ENCODE measurements at regions not wholly inside any gene's neighbourhood (a gene's known extent, or its start where the extent isn't known, plus 50 kb on each side); places are given as distances from the start of the nearest gene placed in this dataset.

GRCh38 chr13:106381091-106381490 lies 154.4 kb downstream of the EFNB2 start:
- DNase-seq: no peak

- DNase-seq: no peak
Observed at GRCh38 chr13:106377931-106378662, 157.4 kb downstream of the EFNB2 start.

DNA sequence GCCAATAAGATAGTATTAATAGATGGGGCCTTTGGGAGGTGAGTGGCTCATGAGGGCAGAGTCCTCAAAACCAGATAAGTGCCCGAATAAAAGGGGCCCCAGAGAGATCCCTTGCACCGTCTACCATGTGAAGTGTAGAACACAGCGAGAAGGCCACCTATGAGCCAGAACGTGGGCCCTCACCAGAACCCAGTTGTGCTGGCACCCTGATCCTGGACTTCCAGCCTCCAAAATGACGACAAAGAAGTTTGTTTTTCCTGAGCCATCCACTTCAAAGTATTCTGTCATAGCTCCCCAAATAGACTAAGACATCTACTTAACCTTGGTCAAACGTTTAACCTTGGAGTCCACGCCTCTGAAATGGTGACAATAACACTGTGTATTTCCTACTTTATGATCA lies 158.1 kb downstream of the EFNB2 start:
- no peak for DNase-seq

DNA sequence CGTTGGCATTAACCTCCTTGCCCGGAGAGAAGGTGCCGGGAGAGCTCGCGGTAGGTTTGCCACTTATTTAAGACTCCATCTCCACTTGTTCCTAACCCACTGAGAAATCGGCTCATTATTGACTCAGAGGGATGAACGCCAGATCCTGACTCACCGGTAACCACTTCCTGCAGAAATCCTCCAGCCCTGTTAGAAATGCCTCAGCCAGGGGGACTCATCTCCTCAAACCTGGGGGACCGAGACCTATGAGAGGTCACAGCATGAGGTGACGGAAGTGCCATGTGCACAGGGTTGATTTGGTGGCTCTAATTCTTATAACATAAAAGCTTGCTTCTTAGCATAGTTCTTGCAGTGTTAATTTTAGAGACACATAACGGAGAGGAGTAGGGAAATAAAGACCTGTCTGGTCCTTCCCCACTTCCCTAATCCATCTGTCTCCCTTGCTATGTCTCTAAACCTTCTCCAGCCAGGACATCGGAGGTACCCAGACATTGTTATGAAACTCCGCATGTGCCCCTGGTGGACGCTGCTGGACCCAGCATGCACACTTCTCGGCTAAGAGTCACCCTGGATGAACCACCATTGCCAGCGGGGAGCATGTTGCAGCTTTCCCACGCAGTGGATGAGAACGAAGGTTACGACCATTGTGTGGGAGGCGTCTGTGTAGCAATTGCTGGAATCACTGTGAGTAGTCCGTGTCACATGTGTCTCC lies 158.9 kb downstream of the EFNB2 start:
- peak; percentile 13 for DNase-seq

- DNase-seq: no peak
Observed at GRCh38 chr13:106375085-106375484, 160.4 kb downstream of the EFNB2 start.

DNA sequence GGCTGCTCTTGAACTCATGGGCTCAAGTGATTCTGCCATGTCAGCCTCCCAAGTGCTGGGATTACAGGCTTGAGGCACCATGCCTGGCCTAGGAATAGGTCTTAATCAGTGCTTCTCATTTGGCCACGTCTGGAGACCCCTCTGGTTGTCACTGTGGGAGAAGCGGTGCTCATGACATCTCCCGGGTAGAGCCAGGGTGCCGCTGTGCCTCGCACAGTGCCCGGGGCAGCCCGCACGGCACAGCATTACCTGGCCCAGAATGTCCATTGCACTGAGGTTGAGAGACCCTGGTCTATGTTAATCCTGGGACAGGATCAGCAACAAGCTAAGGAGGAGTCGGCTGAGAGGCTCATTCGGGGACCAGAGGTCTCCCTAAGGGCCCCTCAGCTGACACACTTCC lies 160.8 kb downstream of the EFNB2 start:
- no peak for DNase-seq

GRCh38 chr13:106373989-106374572 lies 161.4 kb downstream of the EFNB2 start:
- peak; percentile 60 for DNase-seq

DNA sequence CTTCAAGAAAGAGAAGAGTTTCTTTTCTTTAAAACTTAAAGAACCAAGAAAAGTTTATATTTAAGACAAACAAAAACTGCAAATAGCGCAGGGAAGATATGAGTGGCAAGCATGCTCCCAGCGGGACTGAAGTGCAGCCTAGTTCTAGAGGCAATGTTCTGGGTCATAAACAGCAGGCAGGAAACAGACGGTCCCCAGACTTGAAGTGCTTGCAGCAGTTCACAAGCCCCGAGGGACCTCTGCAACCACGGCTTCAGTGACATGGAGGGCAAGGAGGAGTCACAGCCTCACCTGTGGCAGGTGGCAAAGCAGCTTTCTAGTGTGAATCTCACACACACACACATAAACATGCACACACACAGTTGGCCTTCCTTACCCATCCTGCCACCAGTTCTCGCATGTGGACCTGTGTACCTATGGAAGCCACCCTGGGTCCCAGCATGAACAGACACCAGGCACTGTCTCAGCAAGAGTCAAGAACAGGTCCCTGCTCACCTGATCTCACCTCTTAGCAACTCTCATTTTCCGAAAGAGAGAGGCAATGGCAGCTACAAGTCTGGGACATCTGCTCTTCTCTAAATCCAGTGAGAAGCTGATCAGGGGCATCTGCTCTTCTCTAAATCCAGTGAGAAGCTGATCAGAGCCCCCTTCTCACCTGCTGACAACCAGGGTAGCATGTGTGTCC lies 162.0 kb downstream of the EFNB2 start:
- DNase-seq: no peak

DNA sequence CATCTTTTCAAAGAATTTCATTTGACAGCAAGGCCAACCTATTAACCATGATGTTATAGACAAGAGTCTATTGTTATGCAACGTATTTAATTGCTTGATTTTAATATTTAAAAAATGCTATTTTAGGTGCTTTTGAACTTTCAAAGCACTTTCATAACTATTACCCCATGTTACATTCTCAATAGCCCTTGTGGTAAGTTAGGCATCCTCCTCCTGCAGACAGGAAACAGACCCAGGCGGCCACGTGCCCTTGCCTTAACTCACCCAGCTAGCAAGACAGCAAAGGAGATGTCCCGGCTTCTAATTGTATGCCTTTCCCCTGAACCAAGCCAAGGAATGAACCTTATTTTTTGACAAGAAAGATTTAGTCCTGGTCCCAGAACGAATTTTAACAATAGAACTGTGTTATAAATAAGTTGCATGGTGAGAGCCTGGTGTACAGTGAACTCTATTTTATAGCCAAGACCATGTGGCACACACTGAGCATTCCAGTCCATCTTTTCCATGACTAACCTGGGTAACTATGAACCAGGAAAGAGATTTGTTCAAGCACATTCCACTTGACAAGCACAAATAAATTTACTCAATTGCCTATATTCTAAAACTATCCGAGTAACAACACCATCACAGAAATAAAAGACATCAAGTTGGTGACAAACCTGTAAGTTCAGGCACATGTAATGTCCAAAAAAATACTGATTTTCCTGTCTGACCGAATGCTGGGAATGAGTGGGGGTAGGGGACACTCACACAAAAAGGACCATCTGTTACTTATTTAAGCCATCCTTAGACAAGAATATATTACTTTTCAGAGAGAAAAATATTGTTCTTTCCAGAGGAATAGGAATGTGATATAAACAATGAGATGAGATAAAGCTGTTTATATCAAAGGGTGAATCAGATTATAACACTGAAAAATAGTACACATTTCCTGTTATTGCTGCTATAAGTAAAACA lies 163.0 kb downstream of the EFNB2 start:
- peak; percentile 59 for DNase-seq

DNA sequence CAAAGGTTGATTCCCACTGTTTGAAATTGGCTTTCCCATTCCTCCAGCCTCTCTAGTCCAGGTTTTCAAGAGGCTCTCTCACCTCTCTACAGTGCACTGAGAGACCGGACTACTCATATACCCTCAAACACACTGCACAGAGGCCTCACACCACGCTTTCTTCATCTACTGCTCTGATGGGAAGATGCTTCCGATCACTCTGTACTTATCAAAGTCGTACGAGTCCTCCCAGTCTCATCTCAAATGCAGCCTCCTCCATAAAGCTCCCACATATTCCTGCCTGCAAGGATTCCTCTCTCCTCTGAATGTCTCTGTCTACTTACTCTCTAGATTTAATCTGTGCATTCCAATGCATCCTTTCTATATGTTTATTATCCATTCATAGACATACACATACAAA lies 164.4 kb downstream of the EFNB2 start:
- no peak for DNase-seq

DNA sequence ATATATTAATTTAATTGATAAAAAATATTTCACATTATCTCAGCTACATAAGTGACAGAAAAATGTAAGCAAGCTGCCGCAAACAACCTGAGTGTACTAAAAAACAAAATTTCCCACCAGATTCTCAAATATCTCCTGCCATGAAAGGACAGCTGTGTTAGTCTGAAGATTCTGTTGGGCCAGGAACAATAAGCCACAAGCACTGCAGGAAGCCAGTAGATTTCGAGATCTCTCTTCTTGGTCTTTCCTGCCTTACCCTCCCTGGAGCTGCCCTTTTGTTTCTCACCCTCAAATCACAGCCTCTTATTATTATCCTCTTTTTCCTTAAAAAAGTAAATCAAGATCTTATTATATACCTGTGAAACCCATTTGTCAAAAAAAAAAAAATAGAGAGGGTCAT lies 165.6 kb downstream of the EFNB2 start:
- no peak for DNase-seq

DNA sequence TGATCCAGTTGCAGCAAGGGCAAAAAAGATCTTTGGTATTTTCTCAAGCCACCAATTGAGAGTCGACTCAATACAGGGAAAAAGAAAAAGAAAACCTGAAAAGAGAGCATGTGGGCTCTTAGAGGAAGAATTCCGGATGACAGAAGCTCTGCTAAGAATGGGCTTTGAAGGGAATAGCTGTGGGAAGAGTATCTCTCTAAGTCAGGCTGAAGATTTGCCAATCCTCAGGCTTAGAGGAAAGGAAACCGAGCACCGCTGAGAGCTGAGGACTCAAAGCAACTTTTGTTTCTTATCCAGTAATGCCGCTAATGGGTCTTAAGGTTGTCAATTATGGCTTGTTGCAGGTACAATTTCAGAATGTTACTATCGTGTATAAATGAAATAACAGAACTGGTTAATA lies 166.4 kb downstream of the EFNB2 start:
- no peak for DNase-seq

DNA sequence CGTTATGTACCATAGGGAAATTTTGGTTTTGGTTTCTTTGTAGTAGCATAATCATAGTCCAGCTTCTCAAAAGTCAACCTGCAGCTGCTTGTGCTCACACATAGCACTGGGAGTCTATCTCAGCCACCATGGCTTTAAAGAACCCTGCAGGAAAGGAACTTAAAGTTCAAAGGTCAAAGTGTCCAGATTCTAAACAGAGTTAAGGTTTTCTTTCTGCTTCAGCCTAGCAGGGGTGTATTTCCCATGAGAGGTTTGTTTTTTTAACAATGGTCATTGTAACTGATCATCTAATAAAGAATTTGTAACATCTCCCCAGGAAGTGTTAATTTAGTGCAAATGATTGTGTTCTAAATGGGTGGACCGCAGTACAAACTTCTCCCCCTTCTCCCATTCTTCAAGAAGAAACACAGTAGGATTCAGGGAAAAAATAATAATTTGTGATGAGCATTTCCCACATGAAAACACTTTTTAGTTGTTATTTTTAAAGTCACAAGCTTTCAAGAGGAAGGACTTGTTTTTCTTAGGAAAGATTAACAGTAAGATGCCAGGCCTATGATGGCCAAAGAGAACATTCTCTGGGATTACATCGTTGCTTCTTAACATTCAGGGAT lies 168.0 kb downstream of the EFNB2 start:
- DNase-seq: no peak

DNA sequence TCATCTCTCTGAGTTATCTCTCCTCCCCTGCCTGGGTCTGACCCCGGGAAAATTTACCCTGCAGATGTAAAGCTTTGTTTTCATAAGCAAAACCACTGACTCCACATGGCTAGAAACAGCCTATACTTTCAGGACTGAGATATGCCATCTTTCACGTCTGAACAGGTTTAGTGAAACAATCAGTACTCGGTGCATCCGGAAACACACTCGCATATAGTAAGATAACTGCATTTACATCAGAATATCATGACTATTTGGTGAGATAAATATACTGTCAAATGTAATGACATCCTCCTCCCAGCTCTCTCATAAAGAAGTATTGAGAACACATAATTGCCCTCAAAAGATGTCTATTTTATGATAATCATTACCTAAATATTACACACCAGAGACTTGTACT lies 172.8 kb downstream of the EFNB2 start:
- no peak for DNase-seq

DNA sequence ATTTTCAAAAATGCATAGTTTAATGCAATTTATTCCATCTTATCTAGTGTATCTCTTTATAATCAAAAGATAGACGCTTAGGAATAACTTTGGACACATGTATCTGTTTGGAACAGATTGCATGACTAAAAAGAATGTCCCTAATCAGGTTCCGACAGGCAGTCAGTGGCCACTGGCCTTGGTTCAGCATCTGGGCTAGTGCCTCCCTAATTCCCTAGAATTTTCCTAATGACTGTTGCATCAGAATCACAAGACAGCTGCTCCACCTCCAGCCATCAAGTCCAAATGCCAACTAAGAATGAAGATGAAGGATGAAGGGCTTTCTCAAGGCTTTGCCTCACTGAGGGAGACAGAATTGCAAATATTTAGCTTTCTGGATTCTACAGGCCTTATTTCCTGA lies 173.8 kb downstream of the EFNB2 start:
- no peak for DNase-seq

GRCh38 chr13:106357198-106357597 lies 178.3 kb downstream of the EFNB2 start:
- DNase-seq: no peak

DNA sequence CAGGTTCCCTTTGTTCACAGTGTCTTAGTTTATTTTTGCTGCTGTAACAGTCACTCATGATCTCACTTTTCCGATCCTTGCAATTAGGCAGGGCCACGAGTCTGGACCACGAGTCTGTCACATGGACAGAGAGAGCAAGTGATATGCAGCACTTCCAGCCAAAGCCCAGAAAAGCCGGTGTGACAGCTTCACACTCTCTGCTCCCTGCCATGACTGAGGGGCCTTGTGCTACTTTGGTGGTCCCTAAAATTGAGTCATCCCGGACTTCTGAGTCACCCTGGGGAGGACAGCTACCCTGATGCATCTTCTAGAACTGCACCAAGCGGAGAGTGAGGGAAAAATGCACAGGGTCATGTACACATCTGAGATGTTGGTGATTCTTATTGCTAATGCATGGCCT lies 179.6 kb downstream of the EFNB2 start:
- no peak for DNase-seq

DNA sequence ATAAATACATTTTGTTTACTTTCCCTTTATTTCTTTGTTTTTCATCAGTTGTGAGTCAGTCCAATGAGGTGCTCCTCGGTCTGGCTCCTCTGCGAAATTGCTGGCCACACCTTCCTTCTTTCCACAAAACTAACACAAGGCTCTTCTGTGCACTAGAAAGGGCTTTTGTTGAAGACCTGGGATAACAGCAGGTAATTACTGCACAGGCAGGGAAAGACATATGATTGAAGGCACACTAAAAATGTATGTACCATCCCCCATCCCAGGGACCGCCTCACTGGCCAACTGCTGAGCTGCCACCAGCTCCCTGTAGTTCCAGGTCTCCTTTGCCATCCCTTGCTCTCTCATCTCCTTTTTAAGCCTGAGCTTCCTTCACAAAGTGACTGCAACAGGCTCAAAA lies 180.5 kb downstream of the EFNB2 start:
- DNase-seq: no peak

DNA sequence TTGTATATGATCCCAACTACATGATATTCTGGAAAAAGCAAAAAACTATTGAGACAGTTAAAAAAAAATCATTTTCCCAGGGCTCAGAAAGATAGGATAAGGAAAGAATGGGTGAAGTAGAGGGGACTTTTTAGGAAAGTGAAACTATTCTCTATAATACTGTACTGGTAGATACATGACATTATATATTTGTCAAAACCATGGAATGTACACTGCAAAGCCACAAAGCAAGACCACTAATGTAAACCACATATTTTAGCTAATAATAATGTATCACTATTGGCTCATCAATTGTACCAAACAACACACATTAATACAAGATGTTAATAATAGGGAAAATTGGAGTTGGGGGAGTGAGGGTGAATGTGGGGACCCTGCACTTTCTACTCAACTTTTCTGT lies 182.6 kb downstream of the EFNB2 start:
- DNase-seq: no peak

DNA sequence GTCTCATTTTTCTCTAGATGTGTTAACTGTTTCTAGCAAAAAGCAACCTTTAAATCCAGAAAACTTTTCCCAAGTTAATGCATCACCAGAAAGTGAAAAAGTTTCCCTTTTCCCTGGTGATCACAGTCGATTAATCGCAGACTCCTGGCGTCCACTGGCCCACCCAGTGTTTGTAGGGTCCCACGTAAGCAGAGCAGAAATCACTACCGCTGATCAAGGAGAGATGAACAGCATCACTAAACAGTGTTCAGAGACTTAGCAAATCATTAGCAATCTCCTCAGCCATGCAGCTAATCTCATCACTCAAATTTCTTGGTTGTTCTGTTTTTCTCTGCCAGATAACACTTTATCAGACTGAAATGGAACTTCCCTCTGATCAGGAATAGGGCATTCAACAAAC lies 184.2 kb downstream of the EFNB2 start:
- DNase-seq: no peak

- DNase-seq: no peak
Observed at GRCh38 chr13:106350208-106350607, 185.3 kb downstream of the EFNB2 start.

Measured in MV-4-11 (cell line).